ENCODE measurements at regions not wholly inside any gene's neighbourhood (a gene's known extent, or its start where the extent isn't known, plus 50 kb on each side); places are given as distances from the start of the nearest gene placed in this dataset.
"Not testable (repeated sequence)": the region's sequence is repeated elsewhere in the genome, so short reads cannot be mapped to it uniquely, and the experiment has no call there.

DNA sequence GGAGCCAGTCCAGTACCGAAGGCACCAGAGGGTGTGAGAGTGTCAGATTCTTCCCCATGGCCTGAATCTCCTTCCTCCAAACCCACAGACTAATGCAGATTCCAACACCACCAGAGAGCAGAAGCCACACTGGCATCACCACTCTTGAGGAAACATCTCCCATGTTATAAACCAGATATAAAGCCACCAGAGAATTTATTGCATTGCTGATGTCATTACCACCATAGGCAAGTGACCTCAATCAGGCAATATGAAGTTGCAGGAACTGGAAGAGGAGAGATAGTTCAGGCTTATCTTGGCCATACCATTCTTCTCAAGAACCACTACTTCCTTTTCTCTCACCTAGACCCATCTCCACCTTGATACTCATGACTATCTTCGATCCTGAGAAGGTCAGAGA lies 653.4 kb downstream of the TMEM121 start:
- FAIRE-seq (no peak), DNase-seq (ENCODE audit: insufficient read length, low spot score) (no peak)
- TF ChIP-seq POLR2A (IDR thresholded peaks at IDR 0.05; ENCODE audit: low read depth, low read length), result no peak

DNA sequence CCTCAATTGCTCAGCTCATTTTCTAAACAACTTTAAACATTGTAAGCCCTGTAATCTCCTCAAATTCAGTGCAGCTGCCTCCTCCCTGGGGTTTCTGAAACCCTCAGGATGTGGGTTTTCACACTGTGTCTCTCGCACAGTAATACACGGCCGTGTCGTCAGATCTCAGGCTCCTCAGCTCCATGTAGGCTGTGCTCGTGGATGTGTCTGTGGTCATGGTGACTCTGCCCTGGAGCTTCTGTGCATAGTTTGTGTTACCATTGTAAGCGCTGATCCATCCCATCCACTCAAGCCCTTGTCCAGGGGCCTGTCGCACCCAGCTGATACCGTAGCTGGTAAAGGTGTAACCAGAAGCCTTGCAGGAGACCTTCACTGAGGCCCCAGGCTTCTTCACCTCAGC lies 658.4 kb downstream of the TMEM121 start:
- not testable (repeated sequence) for DNase-seq (ENCODE audit: insufficient read length, low spot score); FAIRE-seq

DNA sequence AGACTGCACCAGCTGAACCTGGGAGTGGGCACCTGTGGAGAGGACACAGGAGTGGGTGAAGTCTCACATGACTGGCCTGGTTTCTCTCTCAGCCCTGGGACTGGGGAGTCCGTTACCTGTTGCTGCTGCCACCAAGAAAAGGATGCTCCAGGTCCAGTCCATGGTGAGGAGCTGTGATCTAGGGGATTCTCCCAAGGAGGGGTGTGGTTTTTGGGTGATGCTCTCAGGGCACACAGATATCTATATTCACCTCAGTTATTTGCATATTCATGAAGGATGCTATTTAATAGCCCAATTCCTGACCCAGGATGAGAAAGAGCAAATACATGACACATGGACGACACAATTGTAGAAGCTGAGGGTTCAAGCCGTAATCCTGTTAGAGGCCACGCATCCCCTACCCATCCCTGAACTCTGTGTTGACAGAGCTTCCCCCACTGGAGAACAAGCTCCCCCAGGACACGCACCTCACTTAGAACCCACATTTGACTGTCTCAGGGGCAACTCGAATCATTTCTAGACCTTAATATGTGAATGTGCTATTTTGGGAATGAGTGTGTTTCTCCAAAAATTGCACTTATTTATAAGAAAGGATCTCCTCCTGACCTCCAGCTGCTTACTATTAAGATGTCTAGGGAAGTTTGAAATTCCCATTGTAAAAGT lies 658.9 kb downstream of the TMEM121 start:
- DNase-seq (ENCODE audit: insufficient read length, low spot score); FAIRE-seq: not testable (repeated sequence)

DNA sequence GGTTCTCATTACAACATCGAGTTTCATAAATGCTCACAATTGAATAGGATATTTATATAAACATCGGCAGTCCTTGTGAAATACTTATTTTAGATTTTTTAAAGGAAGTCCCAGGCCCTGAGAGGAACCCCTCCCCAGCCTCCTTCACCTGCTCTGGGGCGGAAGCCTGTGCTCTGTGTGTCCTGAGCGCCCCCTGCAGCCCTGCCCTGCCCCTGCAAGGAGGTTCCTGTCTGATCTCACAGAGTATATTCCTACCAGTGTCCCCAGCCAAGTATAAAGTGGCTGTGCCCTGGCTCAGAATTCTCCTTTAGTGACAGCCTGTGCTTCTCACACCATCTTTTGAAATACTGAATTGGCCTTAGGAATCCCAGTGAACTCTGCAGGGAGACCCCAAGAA lies 659.5 kb downstream of the TMEM121 start:
- no peak for TF ChIP-seq POLR2A (IDR thresholded peaks at IDR 0.05; ENCODE audit: low read depth, low read length)
- no peak for DNase-seq (ENCODE audit: insufficient read length, low spot score)
- no peak for FAIRE-seq

DNA sequence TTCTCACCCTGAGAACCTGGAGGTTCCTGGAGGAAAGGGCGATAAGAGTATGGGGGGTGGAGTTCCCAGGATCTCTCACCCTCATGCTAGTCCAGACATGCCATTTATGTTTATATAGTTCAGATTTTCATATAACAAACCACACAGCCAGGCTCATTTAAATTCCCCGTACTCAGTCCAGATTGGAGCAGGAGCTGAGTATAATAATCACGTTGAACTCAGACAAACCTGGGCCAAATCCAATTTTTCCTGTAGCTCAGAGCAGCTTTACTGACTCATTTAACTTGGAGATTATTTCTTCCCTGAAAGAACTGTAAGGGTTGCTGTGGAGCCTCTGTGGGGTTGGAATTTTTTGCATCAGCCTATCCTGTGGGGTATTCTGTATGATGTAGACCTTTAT lies 660.8 kb downstream of the TMEM121 start:
- no peak for FAIRE-seq
- DNase-seq (ENCODE audit: insufficient read length, low spot score), result no peak
- TF ChIP-seq POLR2A (IDR thresholded peaks at IDR 0.05; ENCODE audit: low read depth, low read length), result no peak

DNA sequence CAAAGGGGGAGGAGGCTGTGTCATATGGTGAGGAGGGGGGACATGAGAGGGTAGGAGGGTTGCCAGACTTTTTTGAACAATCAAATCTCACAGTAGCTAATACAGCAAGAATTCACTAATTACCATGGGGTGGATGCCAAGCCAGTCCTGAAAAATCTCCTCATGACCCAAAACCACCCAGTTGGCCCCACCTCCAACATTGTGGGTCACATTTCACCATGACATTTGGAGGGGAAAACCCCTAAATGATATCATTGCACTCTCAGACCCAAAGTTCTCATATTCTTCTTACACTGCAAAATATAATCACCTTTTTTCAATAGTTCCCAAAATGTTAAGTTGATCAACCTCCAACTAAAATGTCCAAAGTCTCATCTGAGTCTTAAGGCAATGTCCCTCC lies 666.3 kb downstream of the TMEM121 start:
- not testable (repeated sequence) for DNase-seq (ENCODE audit: insufficient read length, low spot score); FAIRE-seq

DNA sequence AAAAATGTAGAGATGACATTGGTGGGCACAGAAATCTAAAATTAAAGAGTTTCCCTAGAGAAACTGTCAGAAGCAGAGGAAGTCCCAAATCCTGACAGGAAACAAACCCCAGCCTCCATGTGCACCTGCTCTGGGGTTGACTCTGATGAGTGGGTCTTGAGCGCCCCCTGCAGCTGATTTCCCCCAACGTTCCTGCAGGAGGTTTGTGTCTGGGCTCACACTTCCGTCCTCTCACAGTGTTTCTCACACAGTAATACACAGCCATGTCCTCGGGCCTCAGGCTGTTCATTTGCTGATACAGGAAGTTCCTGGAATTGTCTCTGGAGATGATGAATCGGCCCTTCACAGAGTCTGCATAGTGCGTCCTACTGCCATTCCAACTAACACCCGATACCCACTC lies 670.1 kb downstream of the TMEM121 start:
- not testable (repeated sequence) for FAIRE-seq; DNase-seq (ENCODE audit: insufficient read length, low spot score)

DNA sequence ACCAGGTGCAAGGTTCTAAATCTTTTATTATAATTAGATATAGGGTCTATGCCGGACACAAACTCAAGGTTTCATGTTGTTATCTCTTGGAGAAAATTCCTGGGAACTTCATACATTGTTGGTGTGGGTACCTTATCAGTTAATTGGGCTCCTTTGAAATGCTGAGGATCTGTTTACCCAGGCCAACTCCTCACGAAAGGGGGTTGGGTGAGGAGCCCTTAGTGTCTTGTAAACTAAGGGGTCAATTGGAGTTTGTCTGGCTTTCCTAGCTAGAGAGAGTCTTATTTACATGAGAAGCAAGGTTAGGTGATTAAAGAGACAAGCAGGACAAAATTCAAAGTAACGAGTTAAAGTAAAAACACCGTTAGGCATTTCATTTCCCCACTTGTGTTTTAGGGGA lies 670.9 kb downstream of the TMEM121 start:
- DNase-seq (ENCODE audit: insufficient read length, low spot score); FAIRE-seq: not testable (repeated sequence)

DNA sequence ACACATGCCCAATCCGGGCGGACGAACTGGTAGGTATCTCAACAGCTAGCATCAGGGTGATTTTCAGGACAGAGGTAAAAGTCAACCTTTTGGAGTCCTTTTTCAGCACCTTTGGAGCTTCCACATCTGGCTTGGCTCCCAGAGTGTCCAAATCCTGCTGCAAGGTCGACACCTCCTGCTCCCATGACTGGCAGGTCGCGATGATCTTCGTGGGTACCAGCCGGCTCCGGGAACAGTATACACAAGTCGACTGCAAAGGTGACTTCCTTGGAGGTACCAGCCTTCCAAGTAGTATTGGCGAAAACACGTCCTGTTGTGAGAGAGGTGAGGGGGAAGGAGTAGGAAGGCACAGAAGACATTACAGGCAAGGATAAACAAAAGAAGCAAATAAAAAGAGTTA lies 672.7 kb downstream of the TMEM121 start:
- DNase-seq (ENCODE audit: insufficient read length, low spot score) (no peak), FAIRE-seq (no peak)
- no peak for TF ChIP-seq POLR2A (IDR thresholded peaks at IDR 0.05; ENCODE audit: low read depth, low read length)

DNA sequence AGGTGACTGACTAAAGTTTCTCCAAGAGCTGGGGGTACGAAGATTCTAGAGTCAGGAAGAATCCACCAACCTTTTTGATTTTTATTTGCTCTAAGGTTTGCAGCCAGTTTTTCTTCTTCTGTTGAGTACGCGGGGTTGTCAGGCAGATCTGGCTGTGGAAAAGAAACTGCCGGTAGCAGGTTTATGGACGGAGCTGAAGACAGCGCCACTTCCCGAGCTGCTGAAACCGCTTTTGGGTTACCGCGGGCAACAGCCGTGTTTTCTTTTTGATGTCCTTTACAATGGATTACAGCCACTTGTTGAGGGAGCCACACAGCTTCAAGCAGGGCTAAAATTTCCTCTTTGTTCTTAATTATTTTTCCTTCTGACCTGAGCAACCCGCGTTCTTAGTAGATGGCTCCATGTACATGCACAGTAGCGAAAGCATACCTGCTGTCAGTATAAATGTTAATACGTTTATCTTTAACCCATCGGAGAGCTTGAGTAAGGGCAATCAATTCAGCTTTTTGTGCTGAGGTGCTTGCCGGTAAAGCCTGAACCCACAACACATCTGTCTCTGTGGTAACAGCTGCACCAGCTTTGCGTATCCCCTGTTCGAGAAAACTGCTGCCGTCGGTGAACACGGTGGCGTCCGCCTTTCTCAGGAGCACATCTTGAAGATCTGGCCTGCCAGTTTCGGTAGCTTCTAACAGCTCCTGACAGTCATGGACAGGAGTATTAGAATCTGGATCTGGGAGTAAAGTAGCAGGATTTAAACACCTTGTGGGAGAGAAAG lies 674.3 kb downstream of the TMEM121 start:
- no peak for DNase-seq (ENCODE audit: insufficient read length, low spot score)
- no peak for FAIRE-seq
- no peak for TF ChIP-seq POLR2A (IDR thresholded peaks at IDR 0.05; ENCODE audit: low read depth, low read length)

DNA sequence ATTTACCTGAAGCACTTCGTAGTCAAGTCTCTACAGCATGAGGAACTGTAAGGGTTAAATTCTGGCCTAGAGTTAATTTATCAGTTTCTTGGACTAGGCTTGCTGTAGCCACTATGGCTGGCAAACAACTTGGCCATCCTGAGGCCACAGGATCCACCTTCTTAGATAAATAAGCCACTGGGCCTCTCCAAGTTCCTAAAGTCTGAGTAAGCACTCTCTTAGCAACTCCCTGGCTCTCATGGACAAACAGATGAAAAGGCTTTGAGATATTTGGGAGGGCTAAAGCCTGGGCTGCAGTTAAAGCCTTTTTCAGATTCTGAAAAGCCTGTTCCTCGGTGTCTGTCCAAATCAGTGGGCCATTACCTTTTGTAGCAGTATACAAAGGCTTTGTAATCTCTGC lies 675.0 kb downstream of the TMEM121 start:
- TF ChIP-seq POLR2A (IDR thresholded peaks at IDR 0.05; ENCODE audit: low read depth, low read length), result no peak
- FAIRE-seq, result no peak
- no peak for DNase-seq (ENCODE audit: insufficient read length, low spot score)

DNA sequence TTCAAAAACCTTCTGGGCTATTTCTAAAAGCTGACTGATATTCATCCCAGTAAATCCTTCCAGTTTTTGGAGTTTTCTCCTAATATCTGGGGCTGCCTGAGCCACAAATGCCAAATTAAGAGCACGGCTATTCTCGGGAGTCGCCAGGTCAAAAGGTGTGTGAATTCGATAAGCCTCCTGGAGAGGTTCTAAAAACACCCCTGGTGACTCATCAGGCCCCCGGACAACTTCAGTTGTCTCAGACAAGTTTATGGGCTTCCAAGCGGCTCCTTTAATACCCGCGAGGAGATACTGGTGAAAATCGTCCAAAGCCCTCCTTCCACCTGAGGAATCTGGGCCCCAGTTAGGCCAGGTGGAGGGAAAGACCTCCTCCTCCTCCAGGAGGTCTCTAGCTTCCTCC lies 677.1 kb downstream of the TMEM121 start:
- FAIRE-seq, result no peak

DNA sequence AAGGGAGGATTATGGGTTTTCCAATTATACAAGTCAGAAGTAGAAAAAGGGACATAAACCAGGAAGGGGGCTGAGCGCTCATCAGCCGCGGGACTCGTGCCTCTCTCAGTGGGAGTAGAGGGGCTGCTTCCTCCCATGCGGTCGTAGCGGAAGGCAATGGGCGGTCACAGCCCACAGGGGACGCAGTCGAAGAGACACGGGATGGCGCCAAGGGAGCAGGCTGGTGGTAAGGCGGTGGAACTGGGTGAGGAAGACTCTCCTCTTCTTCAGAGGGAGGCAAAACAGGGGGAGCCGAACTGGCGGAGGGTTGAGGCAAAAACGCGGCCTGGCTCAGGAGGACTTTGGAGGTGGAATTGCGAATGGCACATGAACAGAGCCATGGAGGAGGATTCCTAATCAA lies 677.7 kb downstream of the TMEM121 start:
- no peak for FAIRE-seq
- DNase-seq (ENCODE audit: insufficient read length, low spot score), result no peak
- no peak for TF ChIP-seq POLR2A (IDR thresholded peaks at IDR 0.05; ENCODE audit: low read depth, low read length)

More for the DNA sequence above, 677.1 kb downstream of the TMEM121 start:
- no peak for TF ChIP-seq POLR2A (IDR thresholded peaks at IDR 0.05; ENCODE audit: low read depth, low read length)
- no peak for DNase-seq (ENCODE audit: insufficient read length, low spot score)

DNA sequence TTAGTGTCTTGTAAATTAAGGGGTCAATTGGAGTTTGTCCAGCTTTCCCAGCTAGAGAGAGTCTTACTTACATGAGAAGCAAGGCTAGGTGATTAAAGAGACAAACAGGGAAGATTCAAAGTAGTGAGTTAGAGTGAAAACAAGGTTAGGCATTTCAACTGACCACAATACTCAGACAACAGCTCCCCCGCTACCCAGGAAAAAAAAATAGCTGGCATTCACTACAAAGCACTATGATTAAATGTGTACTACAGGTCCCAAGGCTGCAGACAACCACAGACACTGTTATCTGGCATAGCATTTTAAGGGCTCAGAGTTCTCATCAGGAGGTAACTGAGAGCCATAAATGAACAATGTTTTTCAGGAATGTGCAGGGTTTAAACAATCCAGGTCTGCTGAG lies 680.9 kb downstream of the TMEM121 start:
- no peak for FAIRE-seq
- TF ChIP-seq POLR2A (IDR thresholded peaks at IDR 0.05; ENCODE audit: low read depth, low read length), result no peak
- no peak for DNase-seq (ENCODE audit: insufficient read length, low spot score)

DNA sequence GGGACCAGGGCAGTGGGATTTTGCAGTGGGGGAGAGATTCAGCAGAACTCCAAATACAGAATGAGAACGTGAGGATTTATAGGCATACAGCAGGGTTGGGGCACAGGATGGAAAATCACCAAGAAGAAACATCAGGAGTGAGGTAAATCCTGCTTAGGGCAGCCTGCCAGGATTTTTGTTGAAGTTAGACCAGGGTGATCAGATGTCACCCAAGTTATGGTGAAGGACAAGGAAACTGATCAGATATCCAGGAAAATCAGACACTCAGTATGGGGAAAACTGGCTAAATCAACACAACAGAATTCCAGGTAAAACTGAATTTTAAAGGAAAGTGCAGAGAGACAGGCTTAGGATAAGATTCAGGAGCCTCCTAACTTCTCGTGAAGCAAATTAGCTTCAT lies 682.4 kb downstream of the TMEM121 start:
- FAIRE-seq (no peak), DNase-seq (ENCODE audit: insufficient read length, low spot score) (no peak)

More for the DNA sequence above, 682.4 kb downstream of the TMEM121 start:
- no peak for TF ChIP-seq POLR2A (IDR thresholded peaks at IDR 0.05; ENCODE audit: low read depth, low read length)

Data from H54 (cell line).